SH-SY5Y (cell line): ENCODE measurements at regions not wholly inside any gene's neighbourhood (a gene's known extent, or its start where the extent isn't known, plus 50 kb on each side); places are given as distances from the start of the nearest gene placed in this dataset.

Experiments
- GATA2 ChIP-seq: IDR thresholded peaks from 2 replicates; pipeline ENCODE4 v1.6.1; 2011; ENCODE audit warnings: mild to moderate bottlenecking, low read depth, low read length
- GATA3 ChIP-seq: IDR thresholded peaks from 2 replicates; pipeline ENCODE4 v1.6.1; 2011; ENCODE audit warnings: low read depth, mild to moderate bottlenecking, low read length, moderate library complexity

DNA sequence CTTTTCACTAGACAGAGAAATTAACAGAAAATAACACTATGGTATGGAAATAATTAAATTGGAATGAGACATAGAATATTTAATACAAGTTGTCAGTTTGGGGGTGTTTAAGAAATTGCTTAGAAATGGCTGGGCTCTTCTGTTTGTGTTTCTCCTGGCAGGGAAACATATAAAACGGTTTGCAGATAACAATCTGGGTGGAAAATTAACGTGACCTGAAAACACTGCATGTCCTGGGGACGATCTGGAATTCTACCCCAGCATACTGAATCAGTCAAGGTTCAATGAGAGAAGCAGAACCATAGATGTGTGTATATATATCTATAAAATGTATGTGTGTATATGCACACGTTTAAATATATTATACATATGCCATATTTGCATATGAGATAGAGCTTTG lies 109.8 kb downstream of the SPATA18 start:
- TF ChIP-seq GATA2 = peak; percentile 83
- peak; percentile 76 for TF ChIP-seq GATA3
